ENCODE measurements at regions not wholly inside any gene's neighbourhood (a gene's known extent, or its start where the extent isn't known, plus 50 kb on each side); places are given as distances from the start of the nearest gene placed in this dataset.

- Histone ChIP-seq H3K4me3 (ENCODE audit: low read depth, low read length) (no peak overlapping the region), H3K27me3 (peaks cover 12% of the 10 kb centered on the region), H3K36me3 (no peaks in the 10 kb centered on the region), H3K4me1 (no peaks in the 10 kb centered on the region), H3K9me3 (no peaks in the 10 kb centered on the region; the same call in 1 of the 2 replicates)
- no peak for DNase-seq
- TF ChIP-seq CTCF (IDR thresholded peaks at IDR 0.05; ENCODE audit: low read depth, low read length), result no peak
Observed at GRCh38 chr7:92988941-92989545, 128.7 kb downstream of the SAMD9 start.

GRCh38 chr7:92988051-92988450, 129.7 kb downstream of the SAMD9 start:
- peak; percentile 67 for TF ChIP-seq CTCF (IDR thresholded peaks at IDR 0.05; ENCODE audit: low read depth, low read length)
- no peaks in the 10 kb centered on the region; the same call in 1 of the 2 replicates for H3K9me3 ChIP-seq
- DNase-seq, result peak; percentile 37
- H3K36me3 ChIP-seq, result no peaks in the 10 kb centered on the region
- H3K4me1 ChIP-seq, result no peaks in the 10 kb centered on the region
- H3K27me3 ChIP-seq, result peaks cover 5% of the 10 kb centered on the region; the same call in 1 of the 2 replicates
- no peak overlapping the region for H3K4me3 ChIP-seq (ENCODE audit: low read depth, low read length)

- TF ChIP-seq CTCF (IDR thresholded peaks at IDR 0.05; ENCODE audit: low read depth, low read length), result no peak
- peaks cover 3% of the 10 kb centered on the region; the same call in 1 of the 2 replicates for H3K27me3 ChIP-seq
Observed at GRCh38 chr7:92987538-92987937, 130.2 kb downstream of the SAMD9 start.

GRCh38 chr7:92987095-92987494, 130.7 kb downstream of the SAMD9 start:
- Histone ChIP-seq H3K4me3 (ENCODE audit: low read depth, low read length) (no peak overlapping the region), H3K9me3 (no peaks in the 10 kb centered on the region; the same call in 1 of the 2 replicates), H3K4me1 (no peaks in the 10 kb centered on the region), H3K36me3 (no peaks in the 10 kb centered on the region), H3K27me3 (peaks cover 3% of the 10 kb centered on the region; the same call in 1 of the 2 replicates)
- TF ChIP-seq CTCF (IDR thresholded peaks at IDR 0.05; ENCODE audit: low read depth, low read length), result no peak
- DNase-seq, result no peak

More at GRCh38 chr7:92987538-92987937, 130.2 kb downstream of the SAMD9 start:
- H3K4me1 ChIP-seq, result no peaks in the 10 kb centered on the region
- no peaks in the 10 kb centered on the region for H3K36me3 ChIP-seq
- no peak overlapping the region for H3K4me3 ChIP-seq (ENCODE audit: low read depth, low read length)
- no peak for DNase-seq
- H3K9me3 ChIP-seq, result no peaks in the 10 kb centered on the region; the same call in 1 of the 2 replicates

GRCh38 chr7:92982928-92983327, 134.9 kb downstream of the SAMD9 start:
- no peaks in the 10 kb centered on the region for H3K27me3 ChIP-seq
- no peak for TF ChIP-seq CTCF (IDR thresholded peaks at IDR 0.05; ENCODE audit: low read depth, low read length)
- no peaks in the 10 kb centered on the region; the same call in 1 of the 2 replicates for H3K9me3 ChIP-seq
- no peaks in the 10 kb centered on the region for H3K4me1 ChIP-seq
- H3K36me3 ChIP-seq, result no peaks in the 10 kb centered on the region
- H3K4me3 ChIP-seq (ENCODE audit: low read depth, low read length), result no peak overlapping the region
- no peak for DNase-seq

- no peak overlapping the region for H3K4me3 ChIP-seq (ENCODE audit: low read depth, low read length)
- H3K27me3 ChIP-seq, result no peaks in the 10 kb centered on the region
- no peak for DNase-seq
- no peaks in the 10 kb centered on the region for H3K36me3 ChIP-seq
- TF ChIP-seq CTCF (IDR thresholded peaks at IDR 0.05; ENCODE audit: low read depth, low read length), result no peak
- H3K9me3 ChIP-seq, result no peaks in the 10 kb centered on the region
- no peaks in the 10 kb centered on the region for H3K4me1 ChIP-seq
Observed at GRCh38 chr7:92976931-92977330, 140.6 kb upstream of the CDK6 start.

Measured in BE2C (cell line).